Neural cell (in vitro differentiated cells): ENCODE measurements at regions not wholly inside any gene's neighbourhood (a gene's known extent, or its start where the extent isn't known, plus 50 kb on each side); places are given as distances from the start of the nearest gene placed in this dataset.

Experiments used
- H2AFZ ChIP-seq: fragments of 200-600, 300-800 bp; sonication (generic), shearing (Covaris generic); 2 replicates; pipeline ENCODE4 v1.6.0; 2014; ENCODE audit warnings: low read depth, mild to moderate bottlenecking, antibody characterized with exemption, low read length, moderate library complexity
- H3F3A ChIP-seq: fragments of 200-600 bp; shearing (Covaris generic); 2 replicates; pipeline ENCODE4 v1.6.1; 2016; ENCODE audit warnings: mild to moderate bottlenecking, moderate library complexity, mixed read lengths, antibody characterized with exemption, low read length; ENCODE audit not compliant: insufficient read depth, poor library complexity, severe bottlenecking
- H3K27ac ChIP-seq: fragments of 200-600, 300-800 bp; sonication (generic), shearing (Covaris generic); 2 replicates; pipeline ENCODE4 v1.5.1; 2014; ENCODE audit warnings: mild to moderate bottlenecking, low read length, moderate library complexity
- H3K27me3 ChIP-seq: fragments of 300-800, 200-600 bp; sonication (generic), shearing (Covaris generic); 2 replicates; pipeline ENCODE4 v1.6.0; 2014; ENCODE audit warnings: mild to moderate bottlenecking, low read depth, low read length, moderate library complexity; ENCODE audit not compliant: insufficient read depth
- H3K36me3 ChIP-seq: fragments of 300-800, 200-600 bp; sonication (generic), shearing (Covaris generic); 2 replicates; pipeline ENCODE4 v1.5.1; 2014; ENCODE audit warnings: mild to moderate bottlenecking, antibody characterized with exemption, low read length, moderate library complexity; ENCODE audit not compliant: insufficient read depth
- H3K4me2 ChIP-seq: fragments of 300-800, 200-600 bp; sonication (generic), shearing (Covaris generic); 2 replicates; pipeline ENCODE4 v1.6.0; 2014; ENCODE audit warnings: mild to moderate bottlenecking, low read length
- H3K4me3 ChIP-seq: fragments of 300-800, 200-600 bp; sonication (generic), shearing (Covaris generic); 2 replicates; pipeline ENCODE4 v1.5.1; 2014; ENCODE audit warnings: mild to moderate bottlenecking, low read length, moderate library complexity
- H3K79me2 ChIP-seq: fragments of 200-600 bp; shearing (Covaris generic); replicated peaks from 2 replicates; pipeline ENCODE4 v1.6.0; 2014; ENCODE audit warnings: mild to moderate bottlenecking, low read length, moderate library complexity; ENCODE audit not compliant: insufficient read depth
- H3K9ac ChIP-seq: fragments of 300-800, 200-600 bp; sonication (generic), shearing (Covaris generic); 2 replicates; pipeline ENCODE4 v1.6.1; 2016; ENCODE audit warnings: mild to moderate bottlenecking, low read length, mixed read lengths
- H3K9me2 ChIP-seq: fragments of 200-600 bp; shearing (Covaris generic); 2 replicates; pipeline ENCODE4 v1.6.1; 2016; ENCODE audit warnings: mild to moderate bottlenecking, low read length, mixed read lengths; ENCODE audit not compliant: insufficient read depth
- H3K9me3 ChIP-seq: fragments of 200-600, 300-800 bp; sonication (generic), shearing (Covaris generic); 2 replicates; pipeline ENCODE4 v1.6.1; 2016; ENCODE audit warnings: mild to moderate bottlenecking, mixed run types, low read length, moderate library complexity, mixed read lengths
- H4K20me1 ChIP-seq: fragments of 200-600 bp; shearing (Covaris generic); 2 replicates; pipeline ENCODE4 v1.6.1; 2016; ENCODE audit warnings: mild to moderate bottlenecking, mixed run types; ENCODE audit not compliant: insufficient read depth
- EP300 ChIP-seq: fragments of 450-650 bp; conservative IDR thresholded peaks from 2 replicates; pipeline ENCODE4 v1.6.1; 2014; ENCODE audit warnings: antibody characterized with exemption, mild to moderate bottlenecking, moderate library complexity; ENCODE audit not compliant: poor library complexity, severe bottlenecking
- EZH2 ChIP-seq: fragments of 200-600, 300-800 bp; shearing (Covaris generic), sonication (generic); IDR thresholded peaks from 2 replicates; pipeline ENCODE4 v1.6.1; 2014; ENCODE audit warnings: antibody characterized with exemption, low read length, borderline replicate concordance, mild to moderate bottlenecking; ENCODE audit not compliant: insufficient read depth, poor library complexity, severe bottlenecking
- MXI1 ChIP-seq: fragments of 450-650 bp; conservative IDR thresholded peaks from 2 replicates; pipeline ENCODE4 v1.6.1; 2014; ENCODE audit warnings: antibody characterized with exemption, mild to moderate bottlenecking; ENCODE audit not compliant: poor library complexity, severe bottlenecking
- POLR2AphosphoS5 ChIP-seq: IDR thresholded peaks from 2 replicates; pipeline ENCODE4 v1.6.1; 2012
- RAD21 ChIP-seq: fragments of 450-650 bp; conservative IDR thresholded peaks from 2 replicates; pipeline ENCODE4 v1.6.1; 2014; ENCODE audit warnings: antibody characterized with exemption, mild to moderate bottlenecking, moderate library complexity
- SMC3 ChIP-seq: fragments of 450-650 bp; conservative IDR thresholded peaks from 2 replicates; pipeline ENCODE4 v1.6.1; 2014; ENCODE audit warnings: antibody characterized with exemption, mild to moderate bottlenecking, moderate library complexity; ENCODE audit not compliant: poor library complexity
- TAF1 ChIP-seq: IDR thresholded peaks from 2 replicates; pipeline ENCODE4 v1.6.1; 2012; ENCODE audit warnings: low read depth
- TF ChIP-seq, protein P1 (sequence below): fragments of 450-650 bp; IDR thresholded peaks from 2 replicates; pipeline ENCODE4 v1.5.1; 2014; ENCODE audit warnings: antibody characterized with exemption, mild to moderate bottlenecking, moderate library complexity; ENCODE audit not compliant: poor library complexity, severe bottlenecking
- TF ChIP-seq, protein P2 (sequence below): IDR thresholded peaks from 2 replicates; pipeline ENCODE4 v1.6.1; 2012; ENCODE audit warnings: borderline replicate concordance

DNA sequence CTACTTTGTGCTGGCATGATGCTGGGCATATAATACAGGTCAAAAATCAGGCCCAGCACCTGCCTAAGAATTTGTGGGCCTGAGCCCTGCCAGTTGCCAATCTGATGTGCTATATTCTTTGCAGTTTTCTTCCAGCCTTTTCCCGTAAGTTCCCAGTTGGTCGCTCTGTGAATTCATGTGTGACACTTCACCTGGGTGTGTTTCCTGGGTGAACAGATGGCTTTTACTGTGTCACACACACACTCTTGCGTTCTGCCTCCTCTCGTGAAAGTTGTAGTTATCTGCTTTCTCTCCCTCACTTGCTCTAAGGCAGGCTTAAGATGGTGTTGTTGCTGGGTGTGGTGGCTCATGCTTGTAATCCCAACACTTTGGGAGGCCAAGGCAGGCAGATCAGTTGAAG, 153.5 kb upstream of the DMRT1 start:
- Histone ChIP-seq H3K9me2 (no peaks in the 10 kb centered on the region), H3K9me3 (no peaks in the 10 kb centered on the region), H3K27me3 (no peaks in the 10 kb centered on the region), H3K27ac (no peak overlapping the region), H3K4me2 (no peak overlapping the region), H3K4me3 (no peak overlapping the region), H2AFZ (no peak overlapping the region), H3K9ac (no peak overlapping the region), H3K79me2 (no peaks in the 10 kb centered on the region), H4K20me1 (no peaks in the 10 kb centered on the region), H3F3A (no peaks in the 10 kb centered on the region), H3K36me3 (no peaks in the 10 kb centered on the region)
- TF ChIP-seq, protein P1, sequence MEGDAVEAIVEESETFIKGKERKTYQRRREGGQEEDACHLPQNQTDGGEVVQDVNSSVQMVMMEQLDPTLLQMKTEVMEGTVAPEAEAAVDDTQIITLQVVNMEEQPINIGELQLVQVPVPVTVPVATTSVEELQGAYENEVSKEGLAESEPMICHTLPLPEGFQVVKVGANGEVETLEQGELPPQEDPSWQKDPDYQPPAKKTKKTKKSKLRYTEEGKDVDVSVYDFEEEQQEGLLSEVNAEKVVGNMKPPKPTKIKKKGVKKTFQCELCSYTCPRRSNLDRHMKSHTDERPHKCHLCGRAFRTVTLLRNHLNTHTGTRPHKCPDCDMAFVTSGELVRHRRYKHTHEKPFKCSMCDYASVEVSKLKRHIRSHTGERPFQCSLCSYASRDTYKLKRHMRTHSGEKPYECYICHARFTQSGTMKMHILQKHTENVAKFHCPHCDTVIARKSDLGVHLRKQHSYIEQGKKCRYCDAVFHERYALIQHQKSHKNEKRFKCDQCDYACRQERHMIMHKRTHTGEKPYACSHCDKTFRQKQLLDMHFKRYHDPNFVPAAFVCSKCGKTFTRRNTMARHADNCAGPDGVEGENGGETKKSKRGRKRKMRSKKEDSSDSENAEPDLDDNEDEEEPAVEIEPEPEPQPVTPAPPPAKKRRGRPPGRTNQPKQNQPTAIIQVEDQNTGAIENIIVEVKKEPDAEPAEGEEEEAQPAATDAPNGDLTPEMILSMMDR = no peak
- TF ChIP-seq POLR2AphosphoS5 = no peak
- no peak for TF ChIP-seq TAF1
- TF ChIP-seq EP300 = no peak
- no peak for TF ChIP-seq SMC3
- TF ChIP-seq RAD21 = no peak
- no peak for TF ChIP-seq EZH2
- TF ChIP-seq MXI1 = no peak
- TF ChIP-seq, protein P2, sequence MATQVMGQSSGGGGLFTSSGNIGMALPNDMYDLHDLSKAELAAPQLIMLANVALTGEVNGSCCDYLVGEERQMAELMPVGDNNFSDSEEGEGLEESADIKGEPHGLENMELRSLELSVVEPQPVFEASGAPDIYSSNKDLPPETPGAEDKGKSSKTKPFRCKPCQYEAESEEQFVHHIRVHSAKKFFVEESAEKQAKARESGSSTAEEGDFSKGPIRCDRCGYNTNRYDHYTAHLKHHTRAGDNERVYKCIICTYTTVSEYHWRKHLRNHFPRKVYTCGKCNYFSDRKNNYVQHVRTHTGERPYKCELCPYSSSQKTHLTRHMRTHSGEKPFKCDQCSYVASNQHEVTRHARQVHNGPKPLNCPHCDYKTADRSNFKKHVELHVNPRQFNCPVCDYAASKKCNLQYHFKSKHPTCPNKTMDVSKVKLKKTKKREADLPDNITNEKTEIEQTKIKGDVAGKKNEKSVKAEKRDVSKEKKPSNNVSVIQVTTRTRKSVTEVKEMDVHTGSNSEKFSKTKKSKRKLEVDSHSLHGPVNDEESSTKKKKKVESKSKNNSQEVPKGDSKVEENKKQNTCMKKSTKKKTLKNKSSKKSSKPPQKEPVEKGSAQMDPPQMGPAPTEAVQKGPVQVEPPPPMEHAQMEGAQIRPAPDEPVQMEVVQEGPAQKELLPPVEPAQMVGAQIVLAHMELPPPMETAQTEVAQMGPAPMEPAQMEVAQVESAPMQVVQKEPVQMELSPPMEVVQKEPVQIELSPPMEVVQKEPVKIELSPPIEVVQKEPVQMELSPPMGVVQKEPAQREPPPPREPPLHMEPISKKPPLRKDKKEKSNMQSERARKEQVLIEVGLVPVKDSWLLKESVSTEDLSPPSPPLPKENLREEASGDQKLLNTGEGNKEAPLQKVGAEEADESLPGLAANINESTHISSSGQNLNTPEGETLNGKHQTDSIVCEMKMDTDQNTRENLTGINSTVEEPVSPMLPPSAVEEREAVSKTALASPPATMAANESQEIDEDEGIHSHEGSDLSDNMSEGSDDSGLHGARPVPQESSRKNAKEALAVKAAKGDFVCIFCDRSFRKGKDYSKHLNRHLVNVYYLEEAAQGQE = no peak

DNA sequence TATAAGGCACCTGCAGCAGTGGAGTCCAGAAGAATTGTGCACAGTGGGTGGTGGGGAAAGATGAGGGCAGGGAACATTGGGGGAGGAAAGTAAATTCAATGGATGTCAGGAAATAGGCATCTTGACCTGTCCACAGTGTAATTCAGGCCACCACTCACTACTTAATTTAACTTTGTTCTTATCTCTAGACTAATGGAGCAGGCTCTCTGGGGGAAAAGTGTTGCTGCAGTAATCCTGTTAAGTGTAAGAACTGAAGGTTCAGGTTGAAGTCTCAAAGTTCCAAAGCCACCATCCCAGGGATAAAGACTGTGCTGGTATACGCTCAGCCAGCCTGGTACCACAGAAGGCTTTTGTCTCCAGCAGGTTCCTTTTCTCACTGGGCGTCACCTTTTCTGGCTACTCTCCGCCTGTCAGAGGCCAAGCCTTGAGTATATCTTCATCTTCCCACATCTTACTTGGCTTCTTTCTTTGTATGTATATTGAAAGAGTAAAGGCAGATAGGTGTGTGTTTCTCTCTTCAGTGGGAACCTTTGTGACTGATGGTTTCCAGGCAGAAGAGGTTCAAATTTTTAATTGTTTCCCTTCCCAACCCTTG, 150.9 kb upstream of the DMRT1 start:
- TF ChIP-seq, protein P1 = no peak
- TF ChIP-seq RAD21 = no peak
- TF ChIP-seq EZH2 = no peak
- TF ChIP-seq, protein P2 = no peak
- TF ChIP-seq POLR2AphosphoS5 = no peak
- no peak for TF ChIP-seq SMC3
- TF ChIP-seq MXI1 = no peak
- TF ChIP-seq TAF1 = no peak
- TF ChIP-seq EP300 = no peak
- no peaks in the 10 kb centered on the region for H3F3A ChIP-seq
- H3K36me3 ChIP-seq = no peaks in the 10 kb centered on the region
- no peaks in the 10 kb centered on the region for H3K79me2 ChIP-seq
- no peak overlapping the region for H3K9ac ChIP-seq
- H2AFZ ChIP-seq = no peak overlapping the region
- H3K27ac ChIP-seq = no peak overlapping the region
- no peak overlapping the region for H3K4me3 ChIP-seq
- H3K4me2 ChIP-seq = no peak overlapping the region
- H3K9me3 ChIP-seq = no peaks in the 10 kb centered on the region
- no peaks in the 10 kb centered on the region for H3K27me3 ChIP-seq
- no peaks in the 10 kb centered on the region for H3K9me2 ChIP-seq
- H4K20me1 ChIP-seq = no peaks in the 10 kb centered on the region
